ENCODE measurements at regions not wholly inside any gene's neighbourhood (a gene's known extent, or its start where the extent isn't known, plus 50 kb on each side); places are given as distances from the start of the nearest gene placed in this dataset.

GRCh38 chr15:62816342-62817069 lies 226.0 kb upstream of the TPM1 start:
- no peak for DNase-seq (ENCODE audit: low read depth in 4 of 4, low spot score in 1 of 4)

- DNase-seq (ENCODE audit: low read depth in 4 of 4, low spot score in 1 of 4), result no peak
Observed at GRCh38 chr15:62818691-62819090, 223.9 kb upstream of the TPM1 start.

GRCh38 chr15:62821384-62822131 lies 221.0 kb upstream of the TPM1 start:
- no peak for DNase-seq (ENCODE audit: low read depth in 4 of 4, low spot score in 1 of 4)

GRCh38 chr15:62822228-62822627 lies 220.3 kb upstream of the TPM1 start:
- DNase-seq (ENCODE audit: low read depth in 4 of 4, low spot score in 1 of 4), result no peak

GRCh38 chr15:62823561-62823960 lies 219.0 kb upstream of the TPM1 start:
- DNase-seq (ENCODE audit: low read depth in 4 of 4, low spot score in 1 of 4), result no peak

- DNase-seq (ENCODE audit: low read depth in 4 of 4, low spot score in 1 of 4), result no peak
Observed at GRCh38 chr15:62824111-62825015, 218.2 kb upstream of the TPM1 start.

GRCh38 chr15:62825191-62825590 lies 217.4 kb upstream of the TPM1 start:
- DNase-seq (ENCODE audit: low read depth in 4 of 4, low spot score in 1 of 4), result no peak

- DNase-seq (ENCODE audit: low read depth in 4 of 4, low spot score in 1 of 4), result no peak
Observed at GRCh38 chr15:62826561-62826960, 216.0 kb upstream of the TPM1 start.

GRCh38 chr15:62828364-62828763 lies 214.2 kb upstream of the TPM1 start:
- DNase-seq (ENCODE audit: low read depth in 4 of 4, low spot score in 1 of 4), result no peak

GRCh38 chr15:62832231-62832630 lies 210.3 kb upstream of the TPM1 start:
- no peak for DNase-seq (ENCODE audit: low read depth in 4 of 4, low spot score in 1 of 4)

GRCh38 chr15:62833646-62834045 lies 208.9 kb upstream of the TPM1 start:
- no peak for DNase-seq (ENCODE audit: low read depth in 4 of 4, low spot score in 1 of 4)

GRCh38 chr15:62834686-62835329 lies 207.7 kb upstream of the TPM1 start:
- no peak for DNase-seq (ENCODE audit: low read depth in 4 of 4, low spot score in 1 of 4)

GRCh38 chr15:62835351-62835750 lies 207.2 kb upstream of the TPM1 start:
- no peak for DNase-seq (ENCODE audit: low read depth in 4 of 4, low spot score in 1 of 4)

- no peak for DNase-seq (ENCODE audit: low read depth in 4 of 4, low spot score in 1 of 4)
Observed at GRCh38 chr15:62835762-62836161, 206.8 kb upstream of the TPM1 start.

- DNase-seq (ENCODE audit: low read depth in 4 of 4, low spot score in 1 of 4), result no peak
Observed at GRCh38 chr15:62840526-62841268, 201.8 kb upstream of the TPM1 start.

GRCh38 chr15:62841269-62841628 lies 201.3 kb upstream of the TPM1 start:
- no peak for DNase-seq (ENCODE audit: low read depth in 4 of 4, low spot score in 1 of 4)

GRCh38 chr15:62841891-62842559 lies 200.5 kb upstream of the TPM1 start:
- no peak for DNase-seq (ENCODE audit: low read depth in 4 of 4, low spot score in 1 of 4)

GRCh38 chr15:62843311-62843710 lies 199.2 kb upstream of the TPM1 start:
- DNase-seq (ENCODE audit: low read depth in 4 of 4, low spot score in 1 of 4), result no peak

GRCh38 chr15:62844564-62845240 lies 197.8 kb upstream of the TPM1 start:
- no peak for DNase-seq (ENCODE audit: low read depth in 4 of 4, low spot score in 1 of 4)

Data from stimulated activated CD4-positive, alpha-beta T cell treated with anti-CD3 and anti-CD28 coated beads, Interleukin-1b, Interleukin-23, amount 100 ng/mL, for 24 hours (primary cell).